K562 (cell line): ENCODE measurements at regions not wholly inside any gene's neighbourhood (a gene's known extent, or its start where the extent isn't known, plus 50 kb on each side); places are given as distances from the start of the nearest gene placed in this dataset.

Source experiments
- ATAC-seq: fragments of 200-7000 bp; cut with Tn5 transposase; 3 replicates; pipeline ENCODE4 v1.9.1; 2020; ENCODE audit warnings: moderate library complexity
- BruUV-seq: library from RNA; stranded (reverse); fragments of 400-500 nt; replicated peaks from 2 replicates; lab custom pipeline; 2021; lab: Mats Ljungman, UMichigan
- CTCF ChIA-PET: fragments of 300-600 bp; formaldehyde crosslinking; extraction: SDS; loops from one replicate; lab custom pipeline; 2021; ENCODE audit warnings: low intra/inter-chr PET ratio; lab: Yijun Ruan, JAX
- POLR2A ChIA-PET: fragments of 300-600, 350-650 bp; sonication (Branson Sonifier 250); formaldehyde crosslinking; extraction: SDS; loops from one replicate; lab custom pipeline; 2021; ENCODE audit warnings: antibody characterized with exemption, inconsistent platforms; lab: Yijun Ruan, JAX
- DNase-seq, 4 experiments: peaks; one replicate each; pipeline versions ENCODE4 v3.0.0 to v3.0.0-alpha.2; 2011 to 2018; ENCODE audit warnings: low spot score in 3 of 4, mixed read lengths in 3 of 4; ENCODE audit errors: extremely low read depth in 1 of 4
- FAIRE-seq: peaks from 2 replicates; lab custom pipeline; 2011; peaks lifted over from hg19 to GRCh38; lab: Jason Lieb, UNC
- H2AFZ ChIP-seq: 2 replicates; pipeline ENCODE4 v1.6.0; 2011; ENCODE audit warnings: low read depth, low read length, control low read depth, inconsistent platforms
- H3K27ac ChIP-seq: fragments of 200-600 bp; 3 replicates; pipeline ENCODE4 v1.8.0; 2011; ENCODE audit warnings: low read depth, mild to moderate bottlenecking, control low read depth, inconsistent platforms, low read length, moderate library complexity, mixed read lengths; ENCODE audit errors: extremely low read depth
- H3K27me3 ChIP-seq, 2 experiments: fragments of 300-600 bp in 1 of 2; 2 replicates in 1 of 2; 3 replicates in 1 of 2; pipeline versions ENCODE4 v1.6.0 to v1.8.0; 2011; ENCODE audit warnings: inconsistent platforms in 2 of 2, low read length in 2 of 2, mild to moderate bottlenecking in 1 of 2, mixed read lengths in 1 of 2, moderate library complexity in 1 of 2; ENCODE audit not compliant: control insufficient read depth in 2 of 2, insufficient read depth in 2 of 2
- H3K36me3 ChIP-seq: fragments of 300-600 bp; 3 replicates; pipeline ENCODE4 v1.8.0; 2011; ENCODE audit warnings: mild to moderate bottlenecking, low read length, inconsistent platforms; ENCODE audit not compliant: control insufficient read depth, insufficient read depth
- H3K4me1 ChIP-seq, 2 experiments: fragments of 200-600 bp in 1 of 2; replicated peaks in 1 of 2; 2 replicates in 1 of 2; 3 replicates in 1 of 2; pipeline versions ENCODE4 v1.5.1 to v1.8.0; 2011; ENCODE audit warnings: inconsistent platforms in 2 of 2, low read length in 2 of 2, mild to moderate bottlenecking in 1 of 2, mixed read lengths in 1 of 2, moderate library complexity in 1 of 2; ENCODE audit not compliant: control insufficient read depth in 2 of 2, insufficient read depth in 2 of 2
- H3K4me2 ChIP-seq: 2 replicates; pipeline ENCODE4 v1.6.1; 2011; ENCODE audit warnings: low read length, control low read depth, inconsistent platforms, mixed read lengths; ENCODE audit not compliant: insufficient read depth
- H3K4me3 ChIP-seq: fragments of 200-600 bp; sonication (generic), shearing (Covaris generic); 2 replicates; pipeline ENCODE4 v1.5.1; 2016; ENCODE audit warnings: control low read depth, inconsistent platforms
- H3K79me2 ChIP-seq: fragments of 200-600 bp; 3 replicates; pipeline ENCODE4 v1.8.0; 2011; ENCODE audit warnings: low read length, inconsistent platforms; ENCODE audit not compliant: control insufficient read depth, insufficient read depth
- H3K9ac ChIP-seq, 2 experiments: 2 replicates each; pipeline versions ENCODE4 v1.6.0 to v1.6.1; 2011; ENCODE audit warnings: low read depth in 2 of 2, low read length in 2 of 2, control low read depth in 1 of 2, inconsistent platforms in 1 of 2, mild to moderate bottlenecking in 1 of 2, mixed read lengths in 1 of 2; ENCODE audit not compliant: insufficient read depth in 1 of 2
- H3K9me1 ChIP-seq: one replicate; pipeline ENCODE4 v1.6.0; 2011; ENCODE audit warnings: inconsistent platforms, mild to moderate bottlenecking, low read length, moderate library complexity; ENCODE audit not compliant: control insufficient read depth, insufficient read depth
- H3K9me3 ChIP-seq: replicated peaks from 2 replicates; pipeline ENCODE4 v1.5.1; 2011; ENCODE audit warnings: low read depth, low read length, inconsistent platforms; ENCODE audit not compliant: control insufficient read depth, insufficient read depth
- H4K20me1 ChIP-seq: replicated peaks from 2 replicates; pipeline ENCODE4 v1.6.1; 2011; ENCODE audit warnings: low read length, inconsistent platforms, mixed read lengths; ENCODE audit not compliant: control insufficient read depth, insufficient read depth
- KAT7 ChIP-seq: sonication (generic); formaldehyde crosslinking; IDR thresholded peaks from 2 replicates; pipeline ENCODE4 v1.8.0; 2022; ENCODE audit warnings: missing genetic modification reagents, mild to moderate bottlenecking, borderline replicate concordance
- STAT5A ChIP-seq: IDR thresholded peaks from 2 replicates; pipeline ENCODE4 v1.6.1; 2012; ENCODE audit warnings: low read length, inconsistent platforms, borderline replicate concordance
- ZBTB1 ChIP-seq: sonication (generic); formaldehyde crosslinking; IDR thresholded peaks from 2 replicates; pipeline ENCODE4 v1.8.1; 2023; ENCODE audit warnings: missing genetic modification reagents, low read depth, mild to moderate bottlenecking, borderline replicate concordance
- ZNF217 ChIP-seq: sonication (generic); formaldehyde crosslinking; IDR thresholded peaks from 2 replicates; pipeline ENCODE4 v1.8.0; 2022; ENCODE audit warnings: mild to moderate bottlenecking, missing genetic modification reagents
- ZNF316 ChIP-seq: fragments of 450-650 bp; IDR thresholded peaks from 2 replicates; pipeline ENCODE4 v1.6.1; 2016
- ZNF551 ChIP-seq: fragments of 250-450 bp; sonication (Bioruptor Pico); IDR thresholded peaks from 2 replicates; pipeline ENCODE4 v1.5.0; 2021; ENCODE audit warnings: mild to moderate bottlenecking, moderate library complexity
- WGBS: fragments of 100-300 bp; shearing (Covaris generic); methylation state at CpG from one replicate; pipeline ENCODE4 v1.1.6; 2016; ENCODE audit warnings: low coverage, mixed read lengths; ENCODE audit not compliant: insufficient coverage; ENCODE audit errors: missing lambda C conversion rate; 5-methylcytosine and 5-hydroxymethylcytosine counted together
- in situ Hi-C: fragments of 300-500 bp; cut with MboI; formaldehyde crosslinking; loops from 4 replicates; pipeline ENCODE4 v1.15.0; 2018; ENCODE audit warnings: inconsistent platforms, mixed read lengths
- intact Hi-C: fragments of 100-400 bp; cut with micrococcal nuclease; formaldehyde crosslinking; loops from 2 replicates; pipeline ENCODE4 v1.14.2; 2022
- TF ChIP-seq, protein P1 (sequence below): fragments of 450-650 bp; IDR thresholded peaks from 2 replicates; pipeline ENCODE4 v1.7.0; 2016; ENCODE audit warnings: borderline replicate concordance
- TF ChIP-seq, protein P2 (sequence below), 2 experiments: fragments of 450-650 bp; conservative IDR thresholded peaks; 2 replicates each; pipeline ENCODE4 v1.6.1; 2017; ENCODE audit warnings: mild to moderate bottlenecking in 2 of 2, moderate library complexity in 2 of 2

DNA sequence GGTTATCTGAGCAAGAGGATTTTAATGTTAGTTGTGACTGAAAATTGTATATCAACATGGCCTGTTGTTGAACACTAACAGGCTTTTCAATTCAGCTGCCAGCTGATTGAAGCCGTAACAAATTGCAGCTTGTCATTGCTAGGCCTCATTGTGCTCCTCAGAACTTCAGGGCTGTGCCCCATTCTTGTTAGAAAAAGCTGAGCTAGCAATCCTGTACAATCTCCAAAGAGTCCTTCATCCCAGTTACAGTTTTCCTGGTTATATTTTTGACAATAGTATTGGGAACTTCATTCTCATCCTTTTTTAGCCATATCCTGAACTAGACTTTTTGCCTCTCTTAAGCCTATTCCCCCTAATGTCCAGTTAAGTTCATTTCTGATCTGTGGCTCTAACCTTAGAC, 564.1 kb upstream of the ATXN7L3B start:
- H3K9me3 ChIP-seq = no peaks in the 10 kb centered on the region
- ChIA-PET POLR2A (no interaction called here), CTCF (no interaction called here)
- no peaks in the 10 kb centered on the region for H3K27me3 ChIP-seq
- no peaks in the 10 kb centered on the region for H3K9me1 ChIP-seq
- no peak overlapping the region for H3K27ac ChIP-seq
- no TSS peak for BruUV-seq
- in situ Hi-C loops (no loop called here), intact Hi-C loops (no loop called here)
- FAIRE-seq (no peak), DNase-seq (no peak), ATAC-seq (no peak)
- no peak overlapping the region for H3K4me2 ChIP-seq
- no peaks in the 10 kb centered on the region for H4K20me1 ChIP-seq
- H3K9ac ChIP-seq = no peak overlapping the region
- no peak overlapping the region for H3K4me3 ChIP-seq
- no peak overlapping the region for H2AFZ ChIP-seq
- H3K79me2 ChIP-seq = no peaks in the 10 kb centered on the region
- no peak for TF ChIP-seq KAT7 (CRISPR knock-in tag)
- TF ChIP-seq ZNF551 = no peak
- peak; percentile 25; the same call in 1 of the 2 replicates for TF ChIP-seq ZNF316
- TF ChIP-seq, protein P1, sequence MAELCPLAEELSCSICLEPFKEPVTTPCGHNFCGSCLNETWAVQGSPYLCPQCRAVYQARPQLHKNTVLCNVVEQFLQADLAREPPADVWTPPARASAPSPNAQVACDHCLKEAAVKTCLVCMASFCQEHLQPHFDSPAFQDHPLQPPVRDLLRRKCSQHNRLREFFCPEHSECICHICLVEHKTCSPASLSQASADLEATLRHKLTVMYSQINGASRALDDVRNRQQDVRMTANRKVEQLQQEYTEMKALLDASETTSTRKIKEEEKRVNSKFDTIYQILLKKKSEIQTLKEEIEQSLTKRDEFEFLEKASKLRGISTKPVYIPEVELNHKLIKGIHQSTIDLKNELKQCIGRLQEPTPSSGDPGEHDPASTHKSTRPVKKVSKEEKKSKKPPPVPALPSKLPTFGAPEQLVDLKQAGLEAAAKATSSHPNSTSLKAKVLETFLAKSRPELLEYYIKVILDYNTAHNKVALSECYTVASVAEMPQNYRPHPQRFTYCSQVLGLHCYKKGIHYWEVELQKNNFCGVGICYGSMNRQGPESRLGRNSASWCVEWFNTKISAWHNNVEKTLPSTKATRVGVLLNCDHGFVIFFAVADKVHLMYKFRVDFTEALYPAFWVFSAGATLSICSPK = no peak
- TF ChIP-seq ZNF217 (CRISPR knock-in tag) = no peak
- TF ChIP-seq ZBTB1 (CRISPR knock-in tag) = no peak
- TF ChIP-seq, protein P2, sequence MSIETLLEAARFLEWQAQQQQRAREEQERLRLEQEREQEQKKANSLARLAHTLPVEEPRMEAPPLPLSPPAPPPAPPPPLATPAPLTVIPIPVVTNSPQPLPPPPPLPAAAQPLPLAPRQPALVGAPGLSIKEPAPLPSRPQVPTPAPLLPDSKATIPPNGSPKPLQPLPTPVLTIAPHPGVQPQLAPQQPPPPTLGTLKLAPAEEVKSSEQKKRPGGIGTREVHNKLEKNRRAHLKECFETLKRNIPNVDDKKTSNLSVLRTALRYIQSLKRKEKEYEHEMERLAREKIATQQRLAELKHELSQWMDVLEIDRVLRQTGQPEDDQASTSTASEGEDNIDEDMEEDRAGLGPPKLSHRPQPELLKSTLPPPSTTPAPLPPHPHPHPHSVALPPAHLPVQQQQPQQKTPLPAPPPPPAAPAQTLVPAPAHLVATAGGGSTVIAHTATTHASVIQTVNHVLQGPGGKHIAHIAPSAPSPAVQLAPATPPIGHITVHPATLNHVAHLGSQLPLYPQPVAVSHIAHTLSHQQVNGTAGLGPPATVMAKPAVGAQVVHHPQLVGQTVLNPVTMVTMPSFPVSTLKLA (conservative IDR thresholded peaks at IDR 0.05) = no peak
- no peak for TF ChIP-seq STAT5A
- no peaks in the 10 kb centered on the region for H3K4me1 ChIP-seq
- WGBS = 27% methylated on average over 1 of the region's 1 CpG
- H3K36me3 ChIP-seq = no peaks in the 10 kb centered on the region
